AG04450 (cell line): ENCODE measurements at regions not wholly inside any gene's neighbourhood (a gene's known extent, or its start where the extent isn't known, plus 50 kb on each side); places are given as distances from the start of the nearest gene placed in this dataset.

Source experiments
- CTCF ChIA-PET: fragments of 300-600, 350-600 bp; formaldehyde crosslinking; extraction: SDS; loops from one replicate; lab custom pipeline; 2022; ENCODE audit warnings: antibody characterized with exemption, inconsistent platforms; lab: Charles Lee
- POLR2A ChIA-PET: fragments of 350-600 bp; formaldehyde crosslinking; extraction: SDS; loops from one replicate; lab custom pipeline; 2021; ENCODE audit warnings: antibody characterized with exemption, inconsistent platforms; lab: Yijun Ruan, JAX
- DNase-seq: peaks from one replicate; pipeline ENCODE4 v3.0.0-alpha.2; 2011; ENCODE audit warnings: low read depth, low spot score
- H3K27ac ChIP-seq: one replicate; pipeline ENCODE4 v1.5.1; 2012; ENCODE audit warnings: low read depth, low read length, control low read depth
- H3K27me3 ChIP-seq: one replicate; pipeline ENCODE4 v1.6.0; 2012; ENCODE audit warnings: low read length; ENCODE audit not compliant: control insufficient read depth, insufficient read depth
- H3K4me3 ChIP-seq: 2 replicates; pipeline ENCODE4 v1.5.1; 2011; ENCODE audit warnings: mild to moderate bottlenecking, low read depth, low read length, control low read depth
- H3K9me3 ChIP-seq: 2 replicates; pipeline ENCODE4 v1.5.1; 2012; ENCODE audit warnings: low read length; ENCODE audit not compliant: control insufficient read depth, insufficient read depth
- CTCF ChIP-seq: IDR thresholded peaks from 2 replicates; pipeline ENCODE4 v1.5.1; 2011; ENCODE audit warnings: low read depth, low read length, control low read depth, inconsistent platforms

GRCh38 chr20:47879771-47880170, 94.5 kb upstream of the SULF2 start:
- H3K9me3 ChIP-seq = no peaks in the 10 kb centered on the region
- CTCF ChIA-PET = no interaction called here
- peaks cover 2% of the 10 kb centered on the region for H3K27me3 ChIP-seq
- TF ChIP-seq CTCF = no peak
- no peak overlapping the region for H3K4me3 ChIP-seq
- no peak overlapping the region for H3K27ac ChIP-seq
- POLR2A ChIA-PET = no interaction called here
- no peak for DNase-seq

GRCh38 chr20:47878601-47879027, 93.3 kb upstream of the SULF2 start:
- no peaks in the 10 kb centered on the region for H3K9me3 ChIP-seq
- no peak for DNase-seq
- H3K27me3 ChIP-seq = peaks cover 2% of the 10 kb centered on the region
- ChIA-PET POLR2A (no interaction called here), CTCF (no interaction called here)
- no peak overlapping the region for H3K27ac ChIP-seq
- no peak overlapping the region for H3K4me3 ChIP-seq
- TF ChIP-seq CTCF = no peak

- POLR2A ChIA-PET = no interaction called here
- TF ChIP-seq CTCF = no peak
- no peaks in the 10 kb centered on the region for H3K9me3 ChIP-seq
- CTCF ChIA-PET = no interaction called here
- no peak for DNase-seq
- no peak overlapping the region for H3K4me3 ChIP-seq
- no peak overlapping the region for H3K27ac ChIP-seq
- peaks cover 2% of the 10 kb centered on the region for H3K27me3 ChIP-seq
Observed at GRCh38 chr20:47876311-47877088, 91.2 kb upstream of the SULF2 start.

GRCh38 chr20:47875297-47876025, 90.2 kb upstream of the SULF2 start:
- no peaks in the 10 kb centered on the region for H3K9me3 ChIP-seq
- no peak overlapping the region for H3K4me3 ChIP-seq
- ChIA-PET POLR2A (no interaction called here), CTCF (no interaction called here)
- DNase-seq = no peak
- peaks cover 2% of the 10 kb centered on the region for H3K27me3 ChIP-seq
- no peak for TF ChIP-seq CTCF
- no peak overlapping the region for H3K27ac ChIP-seq

DNA sequence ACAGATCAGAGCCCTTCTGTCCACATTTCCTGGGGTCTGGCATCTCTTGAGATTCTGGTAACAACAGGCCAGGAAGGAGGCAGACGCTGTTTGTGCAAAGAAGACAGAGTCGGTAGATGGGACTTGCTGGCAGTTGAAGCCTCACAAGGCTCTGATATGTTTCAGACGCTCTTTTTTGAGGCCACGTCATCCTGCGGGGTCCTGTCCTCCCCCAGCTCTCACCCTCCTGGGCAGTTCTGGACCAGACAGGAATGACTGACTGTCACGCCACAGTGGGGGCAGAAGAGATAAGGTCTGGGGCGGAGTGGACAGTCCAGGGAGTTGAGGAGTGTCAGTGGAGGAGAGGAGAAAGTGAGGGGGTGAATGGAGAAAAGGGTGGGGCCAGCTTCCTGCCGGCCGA, 87.1 kb upstream of the SULF2 start:
- Histone ChIP-seq H3K27me3 (peaks cover 2% of the 10 kb centered on the region), H3K4me3 (no peak overlapping the region), H3K9me3 (no peaks in the 10 kb centered on the region; the same call in 1 of the 2 replicates), H3K27ac (no peak overlapping the region)
- POLR2A ChIA-PET = no interaction called here
- DNase-seq = no peak
- CTCF ChIA-PET = interaction anchor here (1.8 kb wide), 1 partner anchor 749 kb away, joined by 5 read pairs; no protein-coding TSS in a partner anchor
- no peak for TF ChIP-seq CTCF
